Mesendoderm (in vitro differentiated cells): ENCODE measurements at regions not wholly inside any gene's neighbourhood (a gene's known extent, or its start where the extent isn't known, plus 50 kb on each side); places are given as distances from the start of the nearest gene placed in this dataset.

Experiments used
- DNase-seq: peaks from one replicate; pipeline ENCODE4 v3.0.0; 2013
- H2AK5ac ChIP-seq: 2 replicates; pipeline ENCODE4 v1.6.1; 2013; ENCODE audit warnings: low read length, inconsistent platforms
- H2BK120ac ChIP-seq: 2 replicates; pipeline ENCODE4 v1.6.1; 2013; ENCODE audit warnings: low read depth, mild to moderate bottlenecking, low read length, moderate library complexity, mixed read lengths
- H2BK15ac ChIP-seq: replicated peaks from 2 replicates; pipeline ENCODE4 v1.6.1; 2013; ENCODE audit warnings: low read depth, mild to moderate bottlenecking, moderate library complexity
- H2BK5ac ChIP-seq: 2 replicates; pipeline ENCODE4 v1.6.1; 2013; ENCODE audit warnings: low read length, inconsistent platforms
- H3K18ac ChIP-seq: 2 replicates; pipeline ENCODE4 v1.6.1; 2013; ENCODE audit warnings: mild to moderate bottlenecking, low read length, mixed read lengths
- H3K23ac ChIP-seq: one replicate; pipeline ENCODE4 v1.6.1; 2013; ENCODE audit warnings: low read length
- H3K27ac ChIP-seq: 2 replicates; pipeline ENCODE4 v1.5.1; 2013; ENCODE audit warnings: low read depth, mild to moderate bottlenecking, inconsistent platforms, low read length, moderate library complexity
- H3K27me3 ChIP-seq: 2 replicates; pipeline ENCODE4 v1.6.1; 2013; ENCODE audit warnings: low read length, control low read depth, mild to moderate bottlenecking, inconsistent platforms; ENCODE audit not compliant: insufficient read depth, poor library complexity
- H3K36me3 ChIP-seq: 2 replicates; pipeline ENCODE4 v1.6.1; 2013; ENCODE audit warnings: low read length, inconsistent platforms; ENCODE audit not compliant: control insufficient read depth, insufficient read depth
- H3K4ac ChIP-seq: one replicate; pipeline ENCODE4 v1.6.1; 2013; ENCODE audit warnings: low read depth, mild to moderate bottlenecking, low read length, moderate library complexity
- H3K4me1 ChIP-seq: 2 replicates; pipeline ENCODE4 v1.6.1; 2013; ENCODE audit warnings: low read depth, low read length, inconsistent platforms; ENCODE audit not compliant: control insufficient read depth
- H3K4me2 ChIP-seq: 2 replicates; pipeline ENCODE4 v1.6.1; 2013; ENCODE audit warnings: low read length
- H3K4me3 ChIP-seq: 2 replicates; pipeline ENCODE4 v1.5.1; 2013; ENCODE audit warnings: mild to moderate bottlenecking, low read length
- H3K56ac ChIP-seq: one replicate; pipeline ENCODE4 v1.6.1; 2013; ENCODE audit warnings: low read length
- H3K79me1 ChIP-seq: 2 replicates; pipeline ENCODE4 v1.6.1; 2013; ENCODE audit warnings: low read length, inconsistent platforms
- H3K79me2 ChIP-seq: 2 replicates; pipeline ENCODE4 v1.6.1; 2013; ENCODE audit warnings: mild to moderate bottlenecking, low read length; ENCODE audit not compliant: control insufficient read depth, insufficient read depth
- H3K9ac ChIP-seq: 2 replicates; pipeline ENCODE4 v1.6.1; 2013; ENCODE audit warnings: low read length, inconsistent platforms
- H4K5ac ChIP-seq: one replicate; pipeline ENCODE4 v1.6.1; 2013; ENCODE audit warnings: low read length
- H4K8ac ChIP-seq: one replicate; pipeline ENCODE4 v1.6.1; 2013; ENCODE audit warnings: low read depth, mild to moderate bottlenecking, control low read depth, low read length, moderate library complexity
- WGBS: extraction: QIAGEN DNeasy Blood & Tissue Kit; methylation state at CpG from one replicate; pipeline ENCODE4 v1.1.7; 2013; ENCODE audit warnings: low lambda C conversion rate, missing lambda C conversion rate; ENCODE audit not compliant: insufficient coverage; ENCODE audit errors: extremely low coverage; 5-methylcytosine and 5-hydroxymethylcytosine counted together

GRCh38 chr2:56680971-56681631, 497.3 kb downstream of the CCDC85A start:
- Histone ChIP-seq H3K4ac (no peak overlapping the region), H3K36me3 (no peaks in the 10 kb centered on the region)
- no CpG with 5 or more reads among the region's 3 CpGs for WGBS

GRCh38 chr2:56681659-56682396, 498.0 kb downstream of the CCDC85A start:
- DNase-seq: no peak
- Histone ChIP-seq H3K4me3 (no peak overlapping the region), H3K4me2 (no peak overlapping the region), H3K36me3 (no peaks in the 10 kb centered on the region), H3K4me1 (no peaks in the 10 kb centered on the region), H3K9ac (no peak overlapping the region), H2BK120ac (no peak overlapping the region), H3K27ac (no peak overlapping the region), H3K79me2 (no peaks in the 10 kb centered on the region), H3K23ac (no peak overlapping the region), H2AK5ac (no peak overlapping the region), H3K4ac (no peak overlapping the region), H3K18ac (no peak overlapping the region), H2BK15ac (no peak overlapping the region), H4K5ac (no peak overlapping the region), H2BK5ac (no peak overlapping the region), H3K27me3 (no peaks in the 10 kb centered on the region), H3K79me1 (no peaks in the 10 kb centered on the region), H3K56ac (no peak overlapping the region), H4K8ac (no peak overlapping the region)
- 100% methylated on average over 1 of the region's 5 CpGs for WGBS

More at GRCh38 chr2:56680971-56681631, 497.3 kb downstream of the CCDC85A start:
- Histone ChIP-seq H4K8ac (no peak overlapping the region), H3K56ac (no peak overlapping the region), H2BK120ac (no peak overlapping the region), H3K4me1 (no peaks in the 10 kb centered on the region), H3K23ac (no peak overlapping the region), H3K18ac (no peak overlapping the region), H3K4me3 (no peak overlapping the region), H3K27ac (no peak overlapping the region), H2AK5ac (no peak overlapping the region), H3K27me3 (no peaks in the 10 kb centered on the region), H3K4me2 (no peak overlapping the region), H3K79me1 (no peaks in the 10 kb centered on the region), H3K79me2 (no peaks in the 10 kb centered on the region), H4K5ac (no peak overlapping the region), H3K9ac (no peak overlapping the region), H2BK15ac (no peak overlapping the region), H2BK5ac (no peak overlapping the region)
- DNase-seq: no peak

GRCh38 chr2:56682397-56682760, 498.6 kb downstream of the CCDC85A start:
- no peak overlapping the region for H3K4me2 ChIP-seq
- H3K79me2 ChIP-seq: no peaks in the 10 kb centered on the region
- no peak overlapping the region for H3K18ac ChIP-seq
- no peak overlapping the region for H3K23ac ChIP-seq
- no peak overlapping the region for H4K8ac ChIP-seq
- H3K9ac ChIP-seq: no peak overlapping the region
- WGBS: no CpG with 5 or more reads among the region's 3 CpGs
- no peak overlapping the region for H3K4ac ChIP-seq
- H3K27ac ChIP-seq: no peak overlapping the region
- no peak overlapping the region for H3K4me3 ChIP-seq
- no peaks in the 10 kb centered on the region for H3K27me3 ChIP-seq
- H2BK15ac ChIP-seq: no peak overlapping the region
- no peak overlapping the region for H2AK5ac ChIP-seq
- no peaks in the 10 kb centered on the region for H3K4me1 ChIP-seq
- H2BK5ac ChIP-seq: no peak overlapping the region
- no peak overlapping the region for H3K56ac ChIP-seq
- no peak overlapping the region for H2BK120ac ChIP-seq
- DNase-seq: no peak
- H3K79me1 ChIP-seq: no peaks in the 10 kb centered on the region
- no peak overlapping the region for H4K5ac ChIP-seq
- H3K36me3 ChIP-seq: no peaks in the 10 kb centered on the region

- no peaks in the 10 kb centered on the region for H3K27me3 ChIP-seq
- no peak overlapping the region for H4K5ac ChIP-seq
- no peak overlapping the region for H2BK15ac ChIP-seq
- H2BK5ac ChIP-seq: no peak overlapping the region
- H3K27ac ChIP-seq: no peak overlapping the region
- H4K8ac ChIP-seq: no peak overlapping the region
- DNase-seq: no peak
- H2AK5ac ChIP-seq: no peak overlapping the region
- H3K79me1 ChIP-seq: no peaks in the 10 kb centered on the region
- H3K4me3 ChIP-seq: no peak overlapping the region
- no peak overlapping the region for H3K4ac ChIP-seq
- no peak overlapping the region for H3K9ac ChIP-seq
- no peak overlapping the region for H3K23ac ChIP-seq
- H2BK120ac ChIP-seq: no peak overlapping the region
- no peak overlapping the region for H3K18ac ChIP-seq
- H3K4me1 ChIP-seq: no peaks in the 10 kb centered on the region
- no peaks in the 10 kb centered on the region for H3K79me2 ChIP-seq
- no peaks in the 10 kb centered on the region for H3K36me3 ChIP-seq
- no CpG with 5 or more reads among the region's 1 CpG for WGBS
- no peak overlapping the region for H3K56ac ChIP-seq
- no peak overlapping the region for H3K4me2 ChIP-seq
Measured at GRCh38 chr2:56684327-56684726, 500.5 kb downstream of the CCDC85A start.

- WGBS: no CpG with 5 or more reads among the region's 4 CpGs
Measured at GRCh38 chr2:56685205-56685604, 501.4 kb downstream of the CCDC85A start.

More at GRCh38 chr2:56685205-56685604, 501.4 kb downstream of the CCDC85A start:
- Histone ChIP-seq H2BK120ac (no peak overlapping the region), H3K4me2 (no peak overlapping the region), H3K27ac (no peak overlapping the region), H3K56ac (no peak overlapping the region), H3K4me3 (no peak overlapping the region), H3K23ac (no peak overlapping the region), H3K4me1 (no peaks in the 10 kb centered on the region), H3K18ac (no peak overlapping the region), H3K36me3 (no peaks in the 10 kb centered on the region), H3K79me1 (no peaks in the 10 kb centered on the region), H4K5ac (no peak overlapping the region), H2BK15ac (no peak overlapping the region), H2BK5ac (no peak overlapping the region), H3K27me3 (no peaks in the 10 kb centered on the region), H3K4ac (no peak overlapping the region), H4K8ac (no peak overlapping the region), H3K9ac (no peak overlapping the region), H3K79me2 (no peaks in the 10 kb centered on the region), H2AK5ac (no peak overlapping the region)
- DNase-seq: no peak
